Kidney glomerular epithelial cell (primary cell): ENCODE measurements at regions not wholly inside any gene's neighbourhood (a gene's known extent, or its start where the extent isn't known, plus 50 kb on each side); places are given as distances from the start of the nearest gene placed in this dataset.

Source experiments
- DNase-seq: peaks from one replicate; lab custom pipeline; 2025; lab: John Stamatoyannopoulos, UW

- peak; percentile 25 for DNase-seq
These were observed 311.0 kb downstream of the CENPC start for GRCh38 chr4:67234296-67234695.

GRCh38 chr4:67229148-67229547 lies 316.2 kb downstream of the CENPC start:
- DNase-seq, result no peak

GRCh38 chr4:67220861-67221260 lies 324.4 kb downstream of the CENPC start:
- no peak for DNase-seq

DNA sequence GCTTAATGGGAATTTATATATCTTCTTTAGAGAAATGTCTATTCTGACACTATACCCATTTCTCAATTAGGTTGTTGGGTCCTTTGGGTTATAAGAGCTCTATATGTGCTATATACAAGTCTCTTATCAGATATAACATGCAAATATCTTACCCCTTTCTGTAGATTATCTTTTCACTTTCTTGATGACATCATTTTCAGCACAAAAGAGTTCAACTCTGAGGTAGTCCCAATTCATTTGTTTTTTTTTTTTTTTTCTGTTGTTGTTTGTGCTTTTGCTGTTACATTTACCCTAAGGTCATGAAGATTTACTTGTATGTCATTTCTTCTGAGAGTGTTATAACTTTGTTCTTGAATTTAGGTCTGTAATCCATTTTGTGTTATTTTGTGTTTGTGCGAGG lies 326.4 kb downstream of the CENPC start:
- no peak for DNase-seq

- DNase-seq, result no peak
These were observed 337.3 kb downstream of the CENPC start for GRCh38 chr4:67207941-67208441.

DNA sequence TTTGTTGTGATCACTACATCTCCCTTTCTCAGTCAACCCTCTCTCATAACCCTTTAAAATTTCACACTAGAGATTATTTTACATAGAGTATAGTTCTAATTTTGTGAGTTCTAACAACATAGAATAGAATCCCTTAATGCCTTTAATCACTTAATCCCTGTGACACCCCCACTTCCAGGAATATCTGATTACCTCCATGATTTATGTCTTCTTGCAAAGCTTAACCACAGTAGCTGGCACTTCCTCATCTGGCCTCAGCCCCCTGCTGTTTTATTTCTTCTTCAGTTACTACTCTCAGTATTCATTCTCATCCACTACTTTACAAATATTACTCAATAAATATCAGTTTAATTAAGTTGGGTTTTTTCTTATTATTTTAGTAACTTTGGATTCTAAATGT lies 340.9 kb downstream of the CENPC start:
- no peak for DNase-seq

DNA sequence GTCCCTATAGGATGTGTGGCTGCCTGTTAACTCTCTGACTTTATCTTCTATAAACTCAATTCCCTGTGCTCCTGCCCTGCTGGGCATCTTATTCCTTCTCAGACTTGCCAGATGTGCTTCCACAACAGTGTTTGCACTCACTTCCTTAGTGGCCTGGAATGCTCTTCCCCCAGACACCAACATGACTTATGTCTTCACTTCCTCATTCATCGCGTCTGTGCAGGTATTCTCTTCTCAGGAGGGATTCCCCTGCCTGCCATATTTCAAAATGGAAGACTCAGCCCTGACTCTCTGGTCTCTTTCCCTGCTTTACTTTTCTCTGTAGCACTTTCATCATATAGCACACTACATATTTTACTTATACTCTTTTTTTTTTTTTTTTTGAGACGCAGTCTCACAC lies 344.0 kb downstream of the CENPC start:
- no peak for DNase-seq

DNA sequence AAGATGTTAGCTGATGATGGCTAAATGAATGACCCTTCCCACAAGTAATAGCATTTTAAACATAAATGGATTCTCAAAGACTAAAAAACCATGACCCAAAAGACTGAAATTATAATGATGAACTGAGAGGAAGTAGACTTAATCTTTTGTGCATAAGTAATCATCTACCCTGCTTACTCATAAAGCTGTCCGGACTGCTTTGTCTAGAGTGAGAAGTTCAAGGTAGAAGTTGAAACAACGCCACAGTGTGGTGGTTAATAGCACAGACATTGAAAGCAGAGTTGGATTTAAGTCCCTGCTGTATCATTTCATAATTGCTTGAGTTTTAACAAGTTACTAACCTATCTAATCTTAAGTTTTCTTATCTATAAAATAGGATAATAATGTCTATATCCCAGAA lies 346.6 kb downstream of the CENPC start:
- peak; percentile 17 for DNase-seq

GRCh38 chr4:67167849-67168248 lies 377.5 kb downstream of the CENPC start:
- no peak for DNase-seq

GRCh38 chr4:67162690-67163089 lies 382.6 kb downstream of the CENPC start:
- DNase-seq, result no peak

DNA sequence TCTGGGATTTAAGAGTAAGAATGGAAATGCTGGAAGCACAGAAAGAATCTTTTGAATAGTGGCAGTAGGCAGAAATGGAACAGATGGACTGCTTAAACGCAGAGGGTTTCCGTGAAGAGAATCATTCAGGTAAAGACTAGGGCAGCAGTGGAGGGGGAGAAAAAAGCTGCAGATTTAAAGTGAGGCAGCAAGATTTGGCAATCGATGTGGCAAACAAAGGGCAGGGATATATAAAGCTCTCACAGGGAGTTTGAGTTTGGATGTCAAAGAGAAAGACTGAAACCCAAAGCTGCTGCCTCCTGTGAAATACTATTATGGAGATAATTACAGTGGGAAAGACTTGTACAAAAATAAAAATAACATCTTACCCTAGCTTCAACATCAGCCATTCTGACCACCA lies 384.0 kb downstream of the CENPC start:
- DNase-seq, result no peak

DNA sequence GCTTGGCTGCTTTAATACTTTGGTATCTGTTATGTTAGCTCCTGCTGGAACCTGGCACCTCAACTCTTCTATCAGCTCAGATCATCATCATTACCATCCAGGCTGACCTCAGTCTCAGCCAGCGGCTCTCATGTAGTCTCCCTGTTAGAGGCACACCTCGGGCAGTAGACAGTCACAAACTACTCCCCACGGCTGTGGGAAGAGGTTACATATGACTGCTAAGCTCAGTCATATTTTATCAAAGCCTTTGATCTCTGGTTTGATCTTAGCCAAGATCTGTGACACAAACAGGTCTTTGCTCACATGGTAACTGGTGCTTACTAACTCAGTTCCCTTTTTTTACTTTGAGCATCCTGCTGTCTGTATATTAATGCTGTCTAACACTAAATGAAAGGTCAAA lies 384.9 kb downstream of the CENPC start:
- no peak for DNase-seq

DNA sequence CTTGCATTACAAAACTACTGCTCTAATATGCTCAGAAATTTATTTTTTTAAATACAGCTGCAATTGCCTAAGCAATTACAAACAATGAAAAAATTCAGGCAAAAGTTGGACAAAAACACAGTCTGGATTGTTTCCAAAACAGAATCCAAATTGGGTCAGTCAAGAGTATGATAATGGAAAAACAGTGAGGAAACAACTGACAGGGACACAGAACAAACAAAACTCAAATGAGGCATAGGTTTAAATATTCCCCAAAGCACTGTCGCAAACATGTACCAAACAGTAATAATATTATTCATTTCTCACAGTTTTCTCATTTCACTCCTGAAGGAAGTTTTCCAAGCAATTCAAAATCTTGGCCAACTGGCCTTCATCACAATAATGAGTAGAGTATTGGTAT lies 386.6 kb downstream of the CENPC start:
- DNase-seq, result no peak

GRCh38 chr4:67152976-67153375 lies 392.3 kb downstream of the CENPC start:
- DNase-seq, result no peak

DNA sequence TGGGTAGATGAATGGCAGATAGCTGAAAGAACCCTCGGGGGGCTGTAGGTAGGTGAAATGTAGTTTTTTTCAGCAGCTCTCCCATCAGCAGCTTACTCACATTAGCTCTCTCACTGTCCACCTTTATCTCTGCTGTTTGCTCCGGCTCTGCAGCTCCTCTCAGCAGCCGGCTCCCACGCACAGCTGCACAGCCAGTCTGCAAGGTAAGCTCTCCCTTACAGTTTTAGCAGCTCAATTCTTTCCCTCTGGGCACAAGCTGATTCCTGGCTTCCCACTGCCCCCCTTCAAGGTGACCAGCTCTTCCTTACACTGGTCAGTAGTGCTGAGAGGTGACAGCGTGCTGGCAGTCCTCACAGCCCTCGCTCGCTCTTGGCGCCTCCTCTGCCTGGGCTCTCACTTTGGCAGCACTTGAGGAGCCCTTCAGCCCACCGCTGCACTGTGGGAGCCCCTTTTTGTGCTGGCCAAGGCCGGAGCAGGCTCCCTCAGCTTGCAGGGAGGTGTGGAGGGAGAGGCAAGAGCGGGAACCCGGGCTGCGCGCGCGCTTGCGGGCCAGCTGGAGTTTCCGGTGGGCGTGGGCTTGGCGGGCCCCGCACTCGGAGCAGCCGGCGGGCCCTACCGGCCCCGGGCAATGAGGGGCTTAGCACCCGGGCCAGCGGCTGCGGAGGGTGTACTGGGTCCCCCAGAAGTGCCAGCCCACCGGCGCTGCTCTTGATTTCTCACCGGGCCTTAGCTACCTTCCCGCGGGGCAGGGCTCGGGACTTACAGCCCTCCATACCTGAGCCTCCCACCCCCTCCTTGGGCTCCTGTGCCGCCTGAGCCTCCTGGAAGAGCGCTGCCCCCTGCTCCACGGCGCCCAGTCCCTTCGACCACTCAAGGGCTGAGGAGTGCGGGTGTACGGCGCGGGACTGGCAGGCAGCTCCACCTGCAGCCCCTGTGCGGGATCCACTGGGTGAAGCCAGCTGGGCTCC lies 393.6 kb downstream of the CENPC start:
- DNase-seq, result no peak

DNA sequence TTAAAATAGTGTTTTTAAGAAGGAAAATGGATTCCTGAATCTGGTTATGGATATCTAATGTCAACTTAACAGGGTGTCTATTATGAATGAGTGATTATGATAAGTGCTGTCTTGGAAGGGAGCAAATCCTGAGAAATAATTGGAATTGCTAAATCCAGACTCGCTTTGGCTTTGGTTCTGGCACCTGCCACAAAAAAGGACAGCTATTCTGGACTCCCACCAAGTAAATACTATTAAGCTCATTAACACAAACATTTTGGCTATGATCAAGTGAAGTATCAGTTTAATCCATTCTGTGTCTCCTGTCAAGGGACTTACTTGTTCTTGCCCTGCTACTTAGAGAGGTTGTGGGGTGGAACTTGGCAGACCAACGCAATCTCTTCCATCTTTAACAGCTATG lies 403.7 kb downstream of the CENPC start:
- no peak for DNase-seq

- DNase-seq, result no peak
These were observed 410.7 kb downstream of the CENPC start for GRCh38 chr4:67134616-67135015.

GRCh38 chr4:67133162-67133561 lies 412.1 kb downstream of the CENPC start:
- no peak for DNase-seq

DNA sequence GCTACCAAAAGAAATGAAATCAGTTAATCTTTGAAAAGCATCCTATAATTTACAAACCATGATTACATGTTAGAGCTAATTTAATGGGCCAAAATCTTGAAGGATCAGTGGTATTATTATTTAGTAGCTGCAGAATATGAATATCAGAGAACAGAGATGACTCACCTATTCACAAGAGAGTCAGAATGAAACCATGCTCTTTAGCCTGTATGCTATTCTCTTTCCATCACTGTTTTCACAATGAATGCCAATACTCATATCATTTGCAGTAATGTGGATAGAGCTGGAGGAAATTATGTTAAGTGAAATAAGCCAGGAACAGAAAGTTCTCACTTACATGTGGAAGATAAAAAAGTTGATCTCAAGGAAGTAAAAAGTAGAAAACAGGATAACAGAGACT lies 414.1 kb downstream of the CENPC start:
- no peak for DNase-seq

DNA sequence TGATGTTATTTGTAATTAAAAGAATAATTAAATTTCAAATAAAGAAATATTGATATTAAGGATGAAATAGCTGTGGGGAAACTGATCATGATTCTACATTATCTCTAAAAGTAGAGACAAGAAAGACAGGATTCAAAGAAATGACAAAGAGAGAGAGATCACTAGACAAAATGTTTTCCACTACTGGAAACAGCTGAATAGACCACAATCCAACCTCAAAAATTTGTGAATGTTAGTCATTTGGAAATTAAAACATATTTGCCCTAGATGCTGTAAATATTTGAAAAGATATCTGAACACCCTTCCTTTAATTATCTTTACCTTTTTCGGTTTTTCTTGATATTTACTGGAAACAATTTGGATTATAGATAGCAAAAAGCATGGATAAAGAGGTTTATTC lies 414.9 kb downstream of the CENPC start:
- DNase-seq, result no peak

- DNase-seq, result no peak
These were observed 418.7 kb downstream of the CENPC start for GRCh38 chr4:67126570-67126969.

GRCh38 chr4:67125636-67126514 lies 419.4 kb downstream of the CENPC start:
- no peak for DNase-seq

GRCh38 chr4:67124716-67125115 lies 420.6 kb downstream of the CENPC start:
- no peak for DNase-seq
